ENCODE measurements at regions not wholly inside any gene's neighbourhood (a gene's known extent, or its start where the extent isn't known, plus 50 kb on each side); places are given as distances from the start of the nearest gene placed in this dataset.

DNA sequence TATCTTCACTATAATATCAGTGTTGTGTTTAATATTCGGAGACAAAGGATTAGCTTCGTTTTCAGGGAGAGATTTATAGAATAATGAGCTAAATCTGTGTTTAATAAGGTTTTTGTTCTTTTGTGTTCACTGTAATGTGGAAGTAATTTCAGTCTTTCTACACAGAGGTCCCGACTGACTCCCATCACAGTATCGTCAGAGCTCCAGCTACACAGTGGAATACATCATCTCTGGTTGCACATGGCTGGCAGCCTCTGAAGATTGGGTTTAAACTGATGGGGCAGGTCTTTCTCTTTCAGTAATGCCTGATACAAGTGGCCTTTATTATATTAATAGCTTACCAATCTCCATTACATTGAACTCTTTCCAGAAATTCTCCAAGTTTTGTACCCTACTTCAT is 736.7 kb upstream of the RIOK2 start:
- H3K36me3 ChIP-seq (ENCODE audit: control insufficient read depth in 2 of 4, insufficient read depth in 4 of 4, low read length in 3 of 4), result no peaks in the 10 kb centered on the region
- no peaks in the 10 kb centered on the region for H3K23me2 ChIP-seq (ENCODE audit: low read depth, low read length)
- no peak overlapping the region for H4K8ac ChIP-seq (ENCODE audit: extremely low read depth, insufficient read depth, low read length)
- POLR2A ChIA-PET (ENCODE audit: partially characterized antibody), result no interaction called here
- H3K9ac ChIP-seq (replicated peaks in 1 of 4; ENCODE audit: extremely low read depth in 1 of 4, low read depth in 3 of 4, low read length in 3 of 4), result no peak overlapping the region
- no peak overlapping the region for H4K91ac ChIP-seq (replicated peaks; ENCODE audit: insufficient read length, low read length)
- H2AFZ ChIP-seq (ENCODE audit: low read length), result no peak overlapping the region
- H2BK20ac ChIP-seq (ENCODE audit: low read length), result no peak overlapping the region
- no peak overlapping the region for H3K4me2 ChIP-seq (ENCODE audit: insufficient read depth in 1 of 2, low read depth in 2 of 2, low read length in 2 of 2)
- no peak for TF ChIP-seq TBP (IDR thresholded peaks at IDR 0.05; ENCODE audit: low read depth, low read length)
- no peak for TF ChIP-seq CHD2 (IDR thresholded peaks at IDR 0.05; ENCODE audit: low read length)
- no peak for TF ChIP-seq KDM1A (IDR thresholded peaks at IDR 0.05; ENCODE audit: borderline replicate concordance, low read length)
- TF ChIP-seq HDAC2 (IDR thresholded peaks at IDR 0.05; ENCODE audit: borderline replicate concordance in 1 of 2, low read depth in 2 of 2, low read length in 2 of 2), result no peak
- TF ChIP-seq EZH2 (IDR thresholded peaks at IDR 0.05; ENCODE audit: low read depth, low read length, severe bottlenecking), result no peak
- TF ChIP-seq, protein P1, sequence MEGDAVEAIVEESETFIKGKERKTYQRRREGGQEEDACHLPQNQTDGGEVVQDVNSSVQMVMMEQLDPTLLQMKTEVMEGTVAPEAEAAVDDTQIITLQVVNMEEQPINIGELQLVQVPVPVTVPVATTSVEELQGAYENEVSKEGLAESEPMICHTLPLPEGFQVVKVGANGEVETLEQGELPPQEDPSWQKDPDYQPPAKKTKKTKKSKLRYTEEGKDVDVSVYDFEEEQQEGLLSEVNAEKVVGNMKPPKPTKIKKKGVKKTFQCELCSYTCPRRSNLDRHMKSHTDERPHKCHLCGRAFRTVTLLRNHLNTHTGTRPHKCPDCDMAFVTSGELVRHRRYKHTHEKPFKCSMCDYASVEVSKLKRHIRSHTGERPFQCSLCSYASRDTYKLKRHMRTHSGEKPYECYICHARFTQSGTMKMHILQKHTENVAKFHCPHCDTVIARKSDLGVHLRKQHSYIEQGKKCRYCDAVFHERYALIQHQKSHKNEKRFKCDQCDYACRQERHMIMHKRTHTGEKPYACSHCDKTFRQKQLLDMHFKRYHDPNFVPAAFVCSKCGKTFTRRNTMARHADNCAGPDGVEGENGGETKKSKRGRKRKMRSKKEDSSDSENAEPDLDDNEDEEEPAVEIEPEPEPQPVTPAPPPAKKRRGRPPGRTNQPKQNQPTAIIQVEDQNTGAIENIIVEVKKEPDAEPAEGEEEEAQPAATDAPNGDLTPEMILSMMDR (IDR thresholded peaks at IDR 0.05; ENCODE audit: control extremely low read depth in 1 of 3, insufficient read depth in 1 of 3, low read depth in 1 of 3, low read length in 3 of 3), result no peak
- no peaks in the 10 kb centered on the region for H4K20me1 ChIP-seq (replicated peaks in 1 of 2; ENCODE audit: control insufficient read depth in 1 of 2, insufficient read depth in 2 of 2, low read length in 2 of 2)
- no peak overlapping the region for H3K23ac ChIP-seq (ENCODE audit: insufficient read length)
- CTCF ChIA-PET (ENCODE audit: partially characterized antibody), result interaction anchor here (1.6 kb wide), 1 partner anchor 851 kb away, joined by 3 read pairs; no protein-coding TSS in a partner anchor
- no peaks in the 10 kb centered on the region for H3K27me3 ChIP-seq (replicated peaks in 1 of 4; ENCODE audit: control insufficient read depth in 3 of 4, extremely low read depth in 1 of 4, insufficient read depth in 3 of 4, low read length in 3 of 4)
- H2AK5ac ChIP-seq (ENCODE audit: low read depth, low read length), result no peak overlapping the region
- no peak overlapping the region for H2BK120ac ChIP-seq (replicated peaks; ENCODE audit: low read depth, low read length)
- H3K79me2 ChIP-seq (ENCODE audit: control insufficient read depth in 1 of 2, insufficient read depth in 2 of 2, low read length in 2 of 2), result no peaks in the 10 kb centered on the region
- H3K4me3 ChIP-seq (ENCODE audit: extremely low read depth in 1 of 4, insufficient read depth in 2 of 4, low read depth in 3 of 4, low read length in 4 of 4), result no peak overlapping the region
- H2BK5ac ChIP-seq (ENCODE audit: low read depth, low read length), result no peak overlapping the region
- no peak overlapping the region for H4K5ac ChIP-seq (ENCODE audit: insufficient read length, low read depth, low read length)
- no peaks in the 10 kb centered on the region for H3K9me3 ChIP-seq (ENCODE audit: insufficient read depth in 2 of 2, low read depth in 1 of 2, low read length in 1 of 2)
- H3K56ac ChIP-seq (replicated peaks; ENCODE audit: insufficient read length, low read depth, low read length), result no peak overlapping the region
- DNase-seq (ENCODE audit: low read depth in 1 of 2, low spot score in 2 of 2) (no peak), FAIRE-seq (no peak)
- no peak overlapping the region for H3K27ac ChIP-seq (ENCODE audit: low read depth, low read length)
- H3K4ac ChIP-seq (replicated peaks; ENCODE audit: insufficient read length, low read depth, low read length), result no peak overlapping the region
- H2BK15ac ChIP-seq (ENCODE audit: low read length), result no peak overlapping the region
- no peak overlapping the region for H3K18ac ChIP-seq (ENCODE audit: extremely low read depth, low read length)
- 85% methylated on average over 4 of the region's 4 CpGs; no CpG with 5 or more reads in 1 of the 2 experiments for WGBS, 2 experiments (ENCODE audit: extremely low coverage in 1 of 2, insufficient coverage in 1 of 2, insufficient read length in 1 of 2, insufficient replicate concordance in 2 of 2, low coverage in 1 of 2, low lambda C conversion rate in 2 of 2, missing lambda C conversion rate in 1 of 2)
- H3K14ac ChIP-seq (ENCODE audit: insufficient read length), result no peak overlapping the region
- no peak overlapping the region for H2BK12ac ChIP-seq (ENCODE audit: low read depth, low read length)
- no peaks in the 10 kb centered on the region for H3K4me1 ChIP-seq (replicated peaks in 1 of 4; ENCODE audit: control insufficient read depth in 3 of 4, insufficient read depth in 4 of 4, low read length in 3 of 4)
- H3K79me1 ChIP-seq (ENCODE audit: low read depth, low read length), result no peaks in the 10 kb centered on the region

All from H1 (cell line).